HG03097 (cell line): ENCODE measurements at regions not wholly inside any gene's neighbourhood (a gene's known extent, or its start where the extent isn't known, plus 50 kb on each side); places are given as distances from the start of the nearest gene placed in this dataset.

Experiments used
- ATAC-seq: cut with Tn5 transposase; IDR thresholded peaks from one replicate; pipeline ENCODE4 v1.9.1; 2021; ENCODE audit not compliant: unreplicated experiment, low FRiP score

DNA sequence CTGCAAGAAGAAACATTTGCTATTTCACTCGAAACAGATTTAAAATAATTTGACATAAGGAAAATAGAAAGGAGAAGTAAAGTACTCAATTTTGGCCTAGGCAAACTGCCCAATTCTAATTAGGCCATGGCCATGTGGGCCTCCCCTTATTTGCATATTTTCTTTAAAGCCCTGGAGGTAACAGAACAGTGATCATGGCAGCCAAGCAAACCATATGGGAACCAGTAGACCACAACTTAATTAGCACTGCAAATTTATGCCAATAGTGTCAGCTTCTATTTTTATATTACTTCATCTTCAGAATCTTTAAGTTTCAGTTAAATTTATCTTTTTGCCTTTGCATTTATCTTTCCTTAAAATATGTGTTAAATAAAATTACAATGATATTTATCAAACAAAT is 63.3 kb upstream of the THSD7A start:
- ATAC-seq: no peak

DNA sequence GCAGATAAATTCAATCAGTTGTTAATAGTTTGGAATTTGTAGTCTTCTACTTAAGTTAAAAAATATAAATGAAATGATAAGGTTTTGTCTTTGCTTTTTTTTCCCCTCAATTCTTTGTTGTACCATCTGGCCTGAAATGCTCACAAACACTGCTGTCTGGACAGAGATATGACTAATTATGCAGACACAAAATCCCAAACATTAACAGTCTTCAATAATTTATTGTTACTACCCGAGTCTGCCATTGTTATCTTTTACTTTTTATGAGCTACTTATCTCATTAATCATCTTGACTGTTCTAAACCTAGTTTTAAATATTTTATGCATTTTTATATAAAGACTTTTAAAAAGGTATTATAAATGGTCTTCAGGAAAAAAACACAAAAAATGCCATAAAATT is 64.7 kb upstream of the THSD7A start:
- ATAC-seq: no peak

DNA sequence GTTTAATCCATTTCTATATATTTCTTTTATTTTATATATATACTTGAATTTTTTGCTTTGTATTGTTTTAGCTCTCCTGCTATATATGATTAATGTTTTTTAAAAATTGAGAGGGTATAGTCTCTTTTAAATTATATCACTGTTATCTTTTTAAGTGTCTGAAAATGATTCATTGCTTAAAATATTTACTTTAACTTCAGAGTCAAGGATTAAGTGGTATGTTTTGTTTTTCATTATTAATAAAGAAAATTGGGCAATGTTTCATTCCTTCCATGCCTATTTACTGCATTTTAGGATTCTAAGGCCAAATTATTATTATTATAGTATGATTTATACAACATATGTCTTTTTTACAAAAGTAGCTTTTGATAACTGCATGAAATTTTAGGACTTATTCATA is 67.2 kb upstream of the THSD7A start:
- ATAC-seq: no peak

DNA sequence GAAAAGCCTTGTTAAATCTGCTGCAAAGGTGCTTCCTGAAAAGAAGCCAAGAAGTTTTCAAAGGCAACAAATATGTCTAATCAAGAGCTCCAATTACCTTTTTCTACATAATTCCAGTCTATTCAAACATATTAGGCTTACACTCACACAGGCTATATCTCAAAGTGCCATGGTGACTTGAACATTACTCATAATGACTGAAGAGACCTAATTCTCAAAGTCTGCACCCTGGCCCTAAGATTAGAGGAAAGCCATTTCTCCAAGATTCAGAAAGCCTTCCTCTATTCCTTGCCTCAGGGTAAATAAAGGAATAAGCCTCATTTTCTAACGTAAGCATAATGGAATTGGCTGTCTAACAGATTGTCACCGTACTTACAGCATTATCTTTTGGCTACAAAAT is 78.3 kb upstream of the THSD7A start:
- ATAC-seq: no peak

DNA sequence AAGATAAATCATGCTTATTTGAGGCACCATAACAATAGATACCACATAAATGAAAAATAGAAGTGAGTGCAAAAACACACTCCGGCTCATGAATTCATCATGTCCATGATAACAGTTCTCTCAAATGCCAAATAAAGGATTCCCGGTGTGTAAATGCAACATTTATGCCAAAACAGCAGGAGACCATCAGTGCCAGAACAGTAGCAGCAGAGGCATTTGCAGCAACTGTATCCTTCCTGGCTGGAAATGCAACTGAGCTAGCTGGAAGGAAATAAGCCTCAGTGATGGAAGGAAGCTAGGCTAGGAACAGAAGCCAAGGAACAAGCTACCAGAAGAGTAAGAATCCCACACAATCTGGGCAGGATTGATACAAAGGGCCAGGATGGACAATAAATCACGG is 79.9 kb upstream of the THSD7A start:
- ATAC-seq: no peak

DNA sequence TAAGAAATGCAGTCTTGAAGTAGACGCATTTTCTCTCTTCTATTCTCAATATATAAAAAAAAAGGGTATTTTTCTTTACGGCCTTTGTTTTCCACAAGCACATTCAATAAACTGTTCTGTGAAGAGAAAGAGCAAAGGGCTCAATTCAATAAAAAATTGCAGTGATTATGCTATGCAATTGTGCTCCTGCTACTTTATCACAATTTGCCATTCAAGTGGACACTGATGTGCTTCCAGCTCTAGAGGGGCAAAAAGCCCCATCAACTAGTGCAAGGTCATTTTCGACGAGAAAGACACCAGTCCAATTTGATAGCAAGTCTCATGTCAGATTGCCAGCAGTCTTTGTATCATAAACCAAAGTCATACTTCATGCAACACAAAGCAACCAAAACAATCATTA is 82.6 kb upstream of the THSD7A start:
- ATAC-seq: no peak

DNA sequence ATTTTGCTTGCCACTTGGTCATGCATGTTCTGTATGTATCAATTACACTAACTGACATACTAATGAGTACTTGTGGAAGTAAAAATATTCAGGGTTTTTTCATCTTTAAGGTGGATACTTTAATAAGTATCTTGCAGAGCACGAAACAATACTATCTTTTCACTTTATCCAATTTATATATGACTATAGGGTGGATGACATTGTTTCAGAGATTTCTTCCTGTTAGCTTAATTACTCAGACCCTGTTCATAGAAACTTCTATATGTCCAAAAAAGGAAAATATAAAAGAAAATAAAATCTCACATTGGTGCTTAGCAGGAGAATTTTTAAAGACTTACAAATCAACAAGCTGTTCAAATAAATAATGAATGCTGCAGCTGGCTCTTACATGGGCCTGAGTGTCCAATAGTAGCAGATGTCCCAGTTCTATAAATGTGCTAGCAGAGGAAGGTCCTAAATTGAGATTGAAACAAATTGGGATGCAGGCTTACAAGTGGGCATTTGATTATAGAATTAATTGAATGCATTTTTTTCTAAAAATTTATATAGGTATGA is 91.5 kb upstream of the THSD7A start:
- no peak for ATAC-seq

DNA sequence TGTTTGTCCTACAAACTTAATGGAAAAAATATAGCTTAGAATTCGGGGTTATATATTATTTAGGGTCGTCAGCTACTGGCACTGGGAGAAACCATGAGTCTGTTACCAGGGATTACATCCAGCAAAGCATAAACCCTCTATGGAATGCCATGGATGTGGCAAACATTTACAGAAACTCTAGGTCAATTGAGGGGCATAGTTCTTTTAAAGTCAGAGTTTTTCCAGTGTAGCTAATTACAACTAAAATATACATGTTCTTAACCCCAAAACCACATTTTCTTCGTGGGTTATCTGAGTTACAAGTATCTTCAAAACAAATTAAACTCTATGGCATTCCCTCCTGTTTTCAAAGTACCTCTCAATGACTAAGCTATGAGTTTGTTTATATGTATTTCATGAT is 99.3 kb upstream of the THSD7A start:
- no peak for ATAC-seq

DNA sequence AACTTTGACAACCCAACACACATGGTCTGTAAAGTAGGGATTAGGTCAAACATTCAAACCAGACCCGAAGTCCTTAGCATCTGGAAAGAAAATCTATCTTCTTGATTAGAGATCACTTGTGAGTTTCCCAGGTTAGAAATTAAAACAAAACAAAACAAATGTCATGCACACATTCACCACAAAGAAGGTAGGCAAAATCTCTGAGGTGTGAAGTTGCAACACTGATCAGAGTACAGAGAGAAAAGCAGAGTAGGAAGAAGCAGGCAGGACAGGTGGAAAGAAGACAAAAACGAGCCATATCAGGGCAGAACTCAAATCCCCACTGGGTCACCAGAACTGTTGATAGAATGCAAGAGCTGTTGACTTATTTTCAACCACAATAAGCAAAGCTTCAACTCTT is 102.8 kb upstream of the THSD7A start:
- ATAC-seq: no peak

DNA sequence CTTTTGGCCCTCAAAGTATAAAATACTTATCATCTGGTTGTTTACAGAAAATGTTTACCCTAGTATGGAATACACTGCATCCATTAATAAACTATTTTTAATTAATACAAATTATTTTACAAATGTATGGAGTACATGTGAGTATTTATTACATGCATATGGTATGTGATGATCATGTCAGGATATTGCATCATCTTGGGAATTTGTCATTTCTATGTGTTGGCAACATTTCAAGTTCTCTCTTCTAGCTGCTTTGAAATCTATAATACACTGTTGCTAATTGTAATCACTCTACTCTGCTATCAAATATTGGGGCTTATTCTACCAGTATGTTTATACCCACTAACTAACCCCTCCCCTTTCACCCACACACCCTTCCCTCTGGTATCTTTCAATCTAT is 103.9 kb upstream of the THSD7A start:
- ATAC-seq: no peak

DNA sequence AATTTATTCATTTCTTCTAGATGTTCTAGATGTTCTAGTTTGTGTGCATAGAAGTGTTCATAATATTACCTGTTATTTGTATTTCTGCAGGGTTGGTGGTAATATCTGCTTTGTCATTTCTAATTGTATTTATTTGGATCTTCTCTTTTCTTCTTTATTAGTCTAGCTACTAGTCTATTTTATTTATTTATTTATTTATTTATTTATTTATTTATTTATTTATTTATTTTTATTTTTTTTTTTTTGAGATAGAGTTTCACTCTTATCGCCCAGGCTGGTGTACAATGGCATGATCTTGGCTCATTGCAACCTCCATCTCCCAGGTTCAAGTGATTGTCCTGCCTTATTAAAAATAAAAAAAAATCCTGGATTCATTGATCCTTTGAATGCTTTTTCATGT is 114.8 kb upstream of the THSD7A start:
- no peak for ATAC-seq

DNA sequence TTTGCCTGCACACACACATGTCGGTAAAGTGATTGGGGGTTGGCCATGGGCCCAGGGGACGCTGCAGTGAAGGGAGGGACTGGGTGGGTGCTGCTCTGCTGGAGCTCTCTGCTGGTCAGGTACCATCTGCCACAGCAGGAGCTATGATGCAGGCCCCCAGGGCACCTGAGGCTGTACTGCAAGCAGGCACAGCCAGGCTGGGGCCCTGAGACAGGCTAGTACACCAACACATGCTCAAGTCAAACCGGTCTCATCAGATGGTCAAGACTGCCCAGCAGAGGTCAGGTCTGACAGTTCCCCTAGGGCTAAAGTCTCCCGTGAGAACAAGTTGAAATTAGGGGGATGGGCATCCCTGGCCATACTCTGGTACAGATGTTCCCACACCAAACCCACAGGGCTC is 118.3 kb upstream of the THSD7A start:
- no peak for ATAC-seq

DNA sequence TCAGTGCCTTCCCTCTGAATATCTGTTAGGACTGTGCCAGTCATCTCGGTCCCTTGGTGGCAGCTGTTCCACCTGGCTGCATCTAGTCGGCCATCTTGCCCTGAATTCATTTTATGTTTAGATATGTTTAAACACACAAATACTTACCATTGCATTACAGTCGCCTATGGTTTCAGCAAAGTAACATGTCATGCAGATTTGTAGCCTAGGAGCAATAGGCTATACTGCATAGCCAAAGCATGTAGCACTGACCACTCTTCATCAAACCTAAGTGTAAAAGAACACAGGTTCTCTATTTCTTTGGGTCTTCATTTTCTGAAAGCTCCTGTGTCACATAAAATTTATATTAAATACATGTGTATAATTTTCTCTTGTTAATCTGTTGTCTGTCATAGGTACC is 118.9 kb upstream of the THSD7A start:
- ATAC-seq: no peak

DNA sequence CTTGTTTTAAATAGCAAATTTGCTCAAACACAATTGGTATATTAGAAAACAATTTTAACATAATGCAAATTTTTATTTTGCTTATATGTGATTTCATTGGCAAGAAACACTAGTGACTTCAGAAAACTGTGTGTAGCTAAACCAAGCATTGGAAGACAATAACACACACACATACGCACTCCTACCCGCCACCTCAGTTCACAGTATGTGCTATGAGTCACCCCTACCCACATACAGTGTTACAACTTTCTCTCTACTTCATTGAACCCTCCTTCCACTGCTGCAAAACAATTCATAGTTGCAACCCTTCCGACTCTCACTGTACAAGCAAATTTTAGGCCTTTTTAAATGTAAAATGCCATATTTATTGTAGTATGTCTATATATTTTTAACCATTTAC is 119.9 kb upstream of the THSD7A start:
- ATAC-seq: no peak

DNA sequence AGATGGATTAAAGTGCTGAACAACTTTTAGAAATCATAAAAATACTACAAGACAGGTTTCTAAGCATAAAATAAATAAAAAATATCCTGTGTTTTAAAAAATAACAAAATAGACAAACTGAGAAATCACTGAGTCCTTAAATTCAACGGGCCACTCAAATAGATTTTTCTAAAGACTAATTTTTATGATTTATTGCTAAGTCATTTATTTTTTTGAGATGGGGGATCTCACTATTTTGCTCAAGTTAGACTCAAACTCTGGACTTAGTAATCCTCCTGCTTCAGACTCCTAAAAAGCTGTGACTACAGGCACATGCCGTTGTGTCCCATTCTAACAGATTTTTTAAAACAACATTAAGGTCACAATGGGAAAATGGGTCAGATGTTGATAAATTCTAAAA is 121.0 kb upstream of the THSD7A start:
- no peak for ATAC-seq

DNA sequence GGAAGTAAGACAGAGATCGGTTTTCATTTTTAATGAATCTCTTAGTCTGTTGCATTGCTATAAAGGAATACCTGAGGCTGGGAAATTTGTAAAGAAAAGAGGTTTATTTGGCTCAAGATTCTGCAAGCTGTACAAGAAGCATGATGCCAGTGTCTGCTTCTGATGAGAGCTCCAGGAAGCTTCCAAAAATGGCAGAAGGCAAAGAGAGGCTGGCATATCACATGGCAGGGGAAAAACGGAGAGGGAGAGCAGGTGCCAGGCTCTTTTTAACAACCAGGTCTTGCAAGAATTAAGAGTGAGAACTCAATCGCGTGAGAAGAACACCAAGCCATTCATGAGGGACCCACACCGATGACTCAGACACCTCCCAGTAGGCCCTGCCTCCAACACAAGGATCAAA is 125.0 kb upstream of the THSD7A start:
- no peak for ATAC-seq

DNA sequence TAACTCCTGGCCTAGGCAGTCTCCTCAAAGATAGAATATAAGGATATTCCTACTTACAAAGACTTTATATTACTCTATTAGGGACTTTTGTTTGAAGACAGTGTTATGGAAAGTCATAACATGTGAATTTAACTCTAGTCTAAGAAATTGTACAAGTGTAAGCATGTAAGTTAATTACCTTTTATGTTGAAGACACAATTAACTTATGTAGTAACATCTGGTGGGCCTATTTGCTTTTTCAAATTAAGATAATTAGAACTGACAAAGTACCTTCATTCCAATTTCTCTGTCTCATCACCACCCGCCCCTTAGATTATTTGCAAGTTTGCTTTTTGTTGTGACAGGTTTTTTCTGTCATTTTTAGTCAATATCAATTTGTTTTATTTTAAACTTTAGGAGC is 126.0 kb upstream of the THSD7A start:
- no peak for ATAC-seq

DNA sequence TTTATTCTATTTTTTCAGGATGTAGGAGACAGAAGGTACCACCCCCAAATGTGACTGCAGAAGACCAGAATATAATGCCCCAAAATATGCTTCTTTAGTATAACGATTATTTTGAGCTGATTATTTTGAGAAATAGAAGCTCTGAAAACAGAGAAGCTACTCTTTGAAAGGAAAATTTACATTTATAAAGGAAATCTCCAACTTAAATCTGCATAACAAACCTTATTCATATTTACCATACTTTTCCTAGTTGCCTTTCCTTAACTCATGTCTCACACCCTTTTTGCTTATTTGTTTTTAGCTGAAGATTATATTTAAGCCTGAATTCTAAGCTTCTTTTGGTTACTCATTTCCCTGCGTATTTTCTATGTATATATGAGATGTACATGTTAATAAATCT is 127.1 kb upstream of the THSD7A start:
- no peak for ATAC-seq

DNA sequence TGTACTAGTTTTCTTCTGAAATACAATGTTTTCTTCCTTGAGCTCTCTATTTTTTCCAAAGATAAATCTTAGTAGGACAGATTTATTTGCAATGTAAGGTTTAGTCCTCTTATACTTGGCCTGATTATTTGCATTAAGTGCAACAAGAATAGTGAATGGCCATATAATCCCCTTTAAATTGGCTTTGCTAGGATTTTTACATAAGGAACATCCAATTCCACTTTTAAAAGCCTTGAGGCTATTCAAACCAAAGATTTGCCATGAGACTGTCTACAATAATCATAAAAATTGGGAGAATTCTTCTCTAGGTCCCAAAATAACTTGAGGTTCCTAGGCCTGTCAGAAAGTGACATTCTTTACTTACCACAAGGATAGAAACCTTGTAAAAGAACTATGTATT is 128.6 kb upstream of the THSD7A start:
- ATAC-seq: no peak

DNA sequence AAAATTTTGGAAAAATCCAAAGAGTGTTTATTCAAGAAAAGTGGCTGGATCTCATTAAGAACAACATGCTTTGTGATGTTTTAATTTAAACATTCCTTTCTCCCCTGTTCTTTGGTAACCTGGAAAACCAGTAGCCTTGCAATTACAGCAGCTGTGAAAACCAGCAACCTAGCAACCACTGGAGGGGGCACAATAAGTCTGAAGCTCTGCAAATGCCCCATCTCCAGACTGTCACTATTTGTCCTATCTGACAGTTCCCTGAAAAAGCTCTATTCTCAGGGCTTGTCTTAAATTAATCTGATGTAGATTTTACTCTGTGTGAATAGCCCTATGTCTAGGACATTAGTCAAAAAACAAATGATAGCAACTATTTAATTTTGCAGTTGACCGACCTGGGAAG is 137.6 kb upstream of the THSD7A start:
- ATAC-seq: no peak

DNA sequence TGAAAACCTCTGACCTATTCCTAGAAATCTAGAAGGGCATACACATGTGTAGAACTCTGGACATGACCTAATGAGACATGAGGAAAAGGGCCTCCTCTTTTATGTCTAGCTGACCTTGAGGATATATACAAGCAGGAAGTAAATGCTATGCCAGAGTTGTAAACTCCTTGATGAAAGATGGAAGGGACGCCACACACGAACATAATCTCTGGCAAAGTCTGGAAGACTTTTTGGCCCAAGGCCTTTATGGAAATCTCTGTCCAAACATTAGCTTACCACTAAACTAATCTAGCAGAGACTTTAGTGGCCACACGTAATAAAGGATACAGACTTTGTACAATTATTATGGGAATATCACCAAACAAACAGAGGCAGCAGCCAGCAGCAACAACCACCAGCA is 138.1 kb upstream of the THSD7A start:
- ATAC-seq: no peak

DNA sequence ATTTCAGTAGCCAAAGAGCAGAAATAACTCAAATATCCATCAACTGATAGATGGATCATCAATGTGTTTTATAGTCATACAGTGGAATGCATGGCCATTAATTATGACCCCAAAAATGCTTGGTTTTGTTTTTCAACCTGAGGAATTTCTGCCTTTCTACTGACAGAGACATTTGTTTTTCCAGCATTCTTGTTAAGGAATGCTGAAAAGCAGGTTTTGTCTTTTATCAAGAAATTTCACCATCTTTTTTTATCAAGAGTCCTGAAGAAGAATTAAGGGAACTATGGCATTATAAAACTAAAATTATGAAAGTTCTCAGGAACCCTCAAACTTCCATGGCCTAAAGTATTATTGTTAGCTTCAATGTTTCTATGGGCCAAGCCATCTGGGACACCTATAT is 153.4 kb upstream of the THSD7A start:
- ATAC-seq: no peak

DNA sequence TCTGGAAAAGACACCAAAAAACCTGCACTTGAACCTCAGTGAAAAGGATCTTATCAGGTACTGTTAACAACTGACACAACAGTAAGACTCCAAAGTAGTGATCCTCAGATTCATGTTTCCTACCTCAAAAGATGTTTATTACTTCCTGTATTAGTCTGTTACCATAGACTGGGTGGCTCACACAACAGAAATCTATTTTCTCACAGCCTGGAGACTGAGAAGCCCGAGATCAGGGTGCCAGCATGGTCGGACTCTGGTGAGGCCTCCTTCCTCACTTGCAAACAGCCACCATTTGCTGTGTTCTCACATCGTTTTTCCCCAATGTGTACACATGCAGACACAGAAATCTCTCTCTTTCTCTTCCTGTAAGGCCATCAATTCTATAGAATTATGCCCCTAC is 154.0 kb upstream of the THSD7A start:
- ATAC-seq: no peak

DNA sequence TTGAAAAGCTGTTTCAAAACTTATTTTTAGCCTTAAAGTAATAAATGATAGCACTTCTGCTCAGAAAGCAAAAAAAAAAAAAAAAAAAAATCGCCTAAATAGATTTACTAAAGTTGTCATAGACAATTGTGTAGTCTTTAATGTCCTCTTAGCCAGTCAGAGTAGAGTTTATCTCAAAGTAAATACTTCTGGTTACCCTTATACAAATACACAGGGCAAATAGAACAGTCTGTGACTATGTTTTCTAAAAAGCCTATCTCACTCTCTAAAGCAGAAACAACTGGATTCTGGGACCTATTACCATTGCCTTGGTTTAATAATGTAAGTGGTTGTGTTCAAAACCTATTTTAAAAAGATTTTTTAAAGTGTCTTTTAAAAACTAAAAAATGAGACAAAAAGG is 156.2 kb upstream of the THSD7A start:
- no peak for ATAC-seq
